GM19397 (cell line): ENCODE measurements at regions not wholly inside any gene's neighbourhood (a gene's known extent, or its start where the extent isn't known, plus 50 kb on each side); places are given as distances from the start of the nearest gene placed in this dataset.

Experiments used
- ATAC-seq: cut with Tn5 transposase; IDR thresholded peaks from one replicate; pipeline ENCODE4 v1.9.1; 2021; ENCODE audit warnings: mild to moderate bottlenecking, moderate library complexity; ENCODE audit not compliant: unreplicated experiment

- ATAC-seq, result no peak
Observed at GRCh38 chr6:103995571-103995970, 864.1 kb downstream of the HACE1 start.

GRCh38 chr6:103983860-103984259, 875.9 kb downstream of the HACE1 start:
- no peak for ATAC-seq

DNA sequence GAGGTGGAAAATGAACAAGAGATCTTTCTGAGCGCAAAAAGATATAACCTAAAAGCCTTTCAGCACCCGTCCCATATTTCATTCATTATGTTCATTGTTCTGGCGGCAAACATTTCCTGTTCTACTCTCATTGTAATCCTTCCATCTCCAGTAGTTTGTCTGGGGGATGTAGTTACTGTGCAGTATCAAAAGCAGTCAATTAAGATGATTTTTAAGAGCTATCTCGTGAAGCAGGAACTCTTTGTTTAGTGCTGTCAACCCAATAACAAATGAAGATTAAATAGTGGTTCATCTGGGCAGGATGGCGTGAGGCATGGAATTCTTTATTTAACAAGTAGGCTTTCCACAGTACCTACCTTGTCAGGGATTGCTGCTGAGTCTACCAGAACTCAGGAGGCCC, 876.7 kb downstream of the HACE1 start:
- ATAC-seq, result no peak

DNA sequence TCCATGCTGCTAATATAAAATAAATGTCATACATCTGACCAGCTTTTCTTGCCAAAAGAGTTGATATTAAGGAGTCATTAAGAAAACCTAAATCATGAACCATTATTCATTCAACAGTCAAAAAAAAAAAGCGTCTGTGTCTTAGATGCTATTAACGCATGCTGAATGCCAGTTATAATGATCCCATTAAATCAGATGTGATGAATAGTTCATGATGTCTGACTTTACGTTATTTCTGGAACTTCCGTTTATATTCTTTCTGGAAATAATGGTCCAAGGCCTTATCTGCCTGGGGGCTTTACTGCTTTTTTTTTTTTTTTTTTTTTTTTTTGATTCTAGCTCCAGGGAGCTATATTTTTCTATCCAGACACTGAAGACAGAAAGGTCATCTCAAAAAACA, 877.1 kb downstream of the HACE1 start:
- no peak for ATAC-seq

DNA sequence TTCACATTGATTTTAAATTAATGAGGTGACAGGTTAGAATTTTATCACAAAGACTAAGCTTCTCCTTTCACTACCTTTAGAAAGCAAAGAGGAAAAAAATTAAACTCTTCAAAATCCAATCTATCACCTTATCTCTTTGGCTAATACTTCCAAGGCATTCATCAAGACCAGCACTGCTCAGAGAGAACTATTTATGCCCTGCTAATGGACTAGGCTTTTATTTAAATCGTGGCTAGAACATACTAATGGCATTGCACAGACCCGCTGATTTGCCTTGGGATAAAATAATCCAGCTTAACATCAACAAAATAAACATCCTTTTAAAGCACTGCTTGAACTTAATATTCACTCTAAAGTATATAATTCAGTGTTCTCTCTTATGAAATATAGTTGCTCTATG, 880.4 kb downstream of the HACE1 start:
- no peak for ATAC-seq

DNA sequence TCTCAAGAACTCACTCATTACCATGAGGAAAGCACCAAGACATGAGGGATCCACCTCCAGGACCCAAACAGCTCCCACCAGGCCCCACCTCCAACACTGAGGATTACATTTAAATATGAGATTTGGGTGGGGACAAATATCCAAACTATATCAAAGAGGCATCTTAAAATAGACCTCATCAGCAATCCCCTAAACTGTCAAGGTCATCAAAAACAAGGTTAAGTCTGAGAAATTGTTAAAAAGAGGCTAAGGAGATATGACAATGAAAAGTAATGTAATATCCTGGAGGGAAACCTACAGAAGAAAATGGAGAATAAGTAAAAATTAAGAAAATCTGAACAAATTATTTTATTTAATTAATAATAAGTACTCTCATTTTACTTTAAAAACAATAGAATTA, 922.3 kb downstream of the HACE1 start:
- ATAC-seq, result no peak

GRCh38 chr6:103925317-103925716, 934.4 kb downstream of the HACE1 start:
- ATAC-seq, result no peak

DNA sequence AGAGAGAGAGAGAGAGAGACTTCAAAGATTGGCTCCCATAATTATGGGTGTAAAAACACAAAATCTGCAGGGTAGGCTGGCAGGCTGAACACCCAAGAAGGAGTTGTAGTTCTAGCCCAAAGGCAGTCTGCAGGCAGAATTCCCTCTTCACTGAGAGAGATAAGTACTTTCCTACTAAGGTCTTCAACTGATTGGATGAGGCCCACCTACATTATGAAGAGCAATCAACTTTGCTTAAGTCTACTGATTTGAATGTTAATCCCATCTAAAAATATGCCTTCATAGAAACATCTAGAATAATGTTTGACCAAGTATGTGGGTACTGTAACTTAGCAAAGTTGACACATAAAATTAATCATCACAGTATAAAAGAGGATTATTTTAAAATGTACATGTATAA, 949.7 kb downstream of the HACE1 start:
- ATAC-seq, result no peak

- ATAC-seq, result no peak
Observed at GRCh38 chr6:103908898-103909297, 950.8 kb downstream of the HACE1 start.

- no peak for ATAC-seq
Observed at GRCh38 chr6:103895136-103895535, 964.6 kb downstream of the HACE1 start.

GRCh38 chr6:103893141-103893581, 966.6 kb downstream of the HACE1 start:
- ATAC-seq, result no peak

DNA sequence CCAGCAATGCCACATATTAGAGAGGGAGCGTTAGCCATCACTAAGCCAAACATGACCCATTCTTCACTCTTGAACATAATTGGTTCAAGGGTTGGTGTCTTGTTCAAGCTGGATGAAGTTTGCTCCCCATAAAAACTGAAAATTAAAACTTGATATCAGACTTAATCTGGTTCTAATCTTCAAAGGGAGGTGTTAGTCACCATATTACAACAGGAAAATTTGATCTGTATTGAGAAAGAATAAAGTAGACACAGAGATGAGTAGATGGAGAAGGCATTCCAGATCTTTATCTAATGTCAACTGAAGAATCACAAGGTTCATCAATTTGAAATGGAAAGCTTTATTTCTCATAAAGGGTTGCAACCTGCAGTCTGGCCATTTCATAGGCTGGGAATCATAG, 972.8 kb downstream of the HACE1 start:
- ATAC-seq, result no peak

GRCh38 chr6:103885446-103885845, 974.3 kb downstream of the HACE1 start:
- ATAC-seq, result no peak

DNA sequence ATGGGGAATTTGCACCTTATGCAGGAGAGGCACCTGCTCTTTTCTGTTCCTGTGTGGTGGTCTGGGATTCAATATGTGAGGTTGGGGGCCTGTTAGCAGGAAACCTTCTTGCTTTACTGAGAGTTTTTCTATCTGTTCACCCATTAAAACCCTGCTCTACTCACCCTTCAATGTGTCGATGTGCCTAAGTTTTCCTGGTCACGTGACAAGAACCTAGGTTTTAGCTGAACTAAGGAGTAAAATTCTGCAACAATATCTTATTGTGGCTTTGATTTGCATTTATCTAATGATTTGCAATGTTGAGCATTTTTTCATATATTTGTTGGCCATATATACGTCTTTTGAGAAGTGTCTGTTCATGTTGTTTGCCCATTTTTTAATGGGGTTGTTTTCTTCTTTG, 979.9 kb downstream of the HACE1 start:
- ATAC-seq, result no peak

DNA sequence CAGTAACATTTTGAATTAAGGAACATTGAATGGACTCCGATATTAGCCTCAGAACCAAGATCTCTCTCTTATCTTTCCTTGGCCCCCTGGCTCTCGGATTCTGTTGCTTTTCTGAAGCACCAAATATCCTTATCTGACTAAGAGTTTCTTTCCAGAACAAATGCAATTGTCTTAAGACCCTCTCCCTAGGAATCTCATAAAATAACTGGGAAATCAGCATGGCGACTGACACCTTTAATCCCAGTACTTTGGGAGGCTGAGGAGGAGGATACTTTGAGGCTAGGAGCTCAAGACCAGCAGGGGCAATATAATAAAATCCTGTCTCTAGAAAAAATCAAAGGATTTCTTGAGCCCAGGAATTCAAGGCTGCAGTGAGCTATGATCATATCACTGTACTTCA, 984.5 kb downstream of the HACE1 start:
- no peak for ATAC-seq

DNA sequence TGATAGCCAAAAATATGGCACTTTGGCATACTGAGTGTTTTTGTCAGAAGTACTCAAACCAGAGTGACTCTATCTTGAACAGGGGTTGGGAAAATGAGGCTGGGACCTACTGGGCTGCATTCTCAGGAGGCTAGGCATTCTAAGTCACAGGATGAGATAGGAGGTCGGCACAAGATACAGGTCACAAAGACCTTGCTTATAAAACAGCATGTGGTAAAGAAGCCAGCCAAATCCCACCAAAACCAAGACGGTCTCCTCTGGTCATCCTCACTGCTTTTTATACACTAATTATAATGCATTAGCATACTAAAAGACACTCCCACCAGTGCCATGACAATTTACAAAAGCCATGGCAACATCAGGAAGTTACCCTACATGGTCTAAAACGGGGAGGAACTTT, 985.1 kb downstream of the HACE1 start:
- ATAC-seq, result no peak

DNA sequence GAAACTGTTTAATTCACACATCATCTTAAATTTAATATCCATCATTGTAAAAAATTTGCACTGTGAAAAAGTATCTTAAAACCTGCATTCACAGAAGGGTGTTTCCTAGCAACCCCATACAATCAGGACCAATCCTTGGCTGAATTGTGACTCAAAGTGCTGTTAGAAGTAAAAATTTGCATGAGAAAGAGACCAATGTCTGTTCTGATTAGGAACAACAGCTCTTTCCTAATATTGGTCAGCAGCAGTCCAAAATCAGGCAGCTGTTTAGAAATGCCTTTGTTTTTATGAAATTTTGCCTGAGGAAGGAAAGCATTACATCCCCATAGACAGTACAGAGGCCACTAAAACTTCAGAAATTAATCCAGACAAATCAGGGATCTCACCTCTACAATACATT, 987.0 kb downstream of the HACE1 start:
- ATAC-seq, result no peak

- no peak for ATAC-seq
Observed at GRCh38 chr6:103872233-103872632, 987.5 kb downstream of the HACE1 start.

DNA sequence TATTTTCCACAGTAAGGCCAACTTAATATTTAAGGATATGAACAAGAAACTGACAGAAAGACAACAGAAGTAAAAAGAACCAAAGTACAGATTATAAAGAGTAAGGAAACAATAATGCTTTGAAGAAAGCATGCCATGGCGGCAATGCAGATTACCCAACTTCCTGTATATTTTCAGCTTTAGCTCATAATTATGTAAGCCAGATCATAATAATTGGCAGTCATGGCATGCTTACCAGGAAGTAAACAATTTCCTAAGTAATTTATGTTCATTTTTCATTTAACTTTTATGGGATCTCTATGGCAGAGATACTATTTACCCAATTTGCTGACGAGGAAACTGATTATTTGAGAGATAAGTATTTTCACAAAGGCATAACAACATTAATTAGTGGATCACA, 988.7 kb downstream of the HACE1 start:
- no peak for ATAC-seq

DNA sequence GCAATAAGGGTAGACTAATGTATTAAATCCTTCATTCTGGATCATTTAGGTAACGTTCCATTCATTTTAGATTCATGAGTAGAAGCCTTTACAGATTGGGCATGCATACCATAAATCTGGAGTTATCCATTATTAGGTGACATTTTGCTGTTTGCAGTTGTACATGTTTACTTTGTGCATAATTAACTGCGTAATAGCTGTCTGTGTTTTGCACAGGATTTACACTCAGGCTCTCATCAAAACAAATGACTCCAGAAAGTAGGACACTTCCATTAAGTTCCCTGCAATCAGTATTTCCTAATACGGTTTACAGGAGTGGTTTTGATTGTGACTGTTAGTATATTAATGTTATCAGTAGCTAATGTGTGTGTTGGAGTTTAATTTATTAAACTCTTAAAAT, 997.4 kb downstream of the HACE1 start:
- no peak for ATAC-seq

GRCh38 chr6:103858003-103858402, 1001.7 kb downstream of the HACE1 start:
- no peak for ATAC-seq

- ATAC-seq, result no peak
Observed at GRCh38 chr6:103855750-103856149, 1004.0 kb downstream of the HACE1 start.

- no peak for ATAC-seq
Observed at GRCh38 chr6:103854059-103854458, 1005.7 kb downstream of the HACE1 start.

GRCh38 chr6:103838457-103838856, 1021.3 kb downstream of the HACE1 start:
- no peak for ATAC-seq
